ENCODE measurements at regions not wholly inside any gene's neighbourhood (a gene's known extent, or its start where the extent isn't known, plus 50 kb on each side); places are given as distances from the start of the nearest gene placed in this dataset.

DNA sequence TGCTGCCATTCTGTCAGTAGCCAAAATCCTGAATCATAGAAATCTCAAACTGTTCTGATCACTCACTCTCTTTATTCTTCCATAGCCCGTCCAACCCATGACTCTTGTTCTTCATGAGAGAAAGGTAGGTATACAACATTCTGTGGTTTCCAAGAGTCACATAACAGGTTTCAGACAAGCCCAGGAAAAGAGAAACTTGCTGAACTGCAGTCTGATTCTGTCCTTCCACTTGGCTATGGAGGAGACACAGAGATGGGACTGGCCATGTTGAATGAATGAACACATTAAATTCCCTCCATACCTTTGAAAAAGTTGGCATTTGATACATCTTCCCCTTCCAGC lies 880.2 kb upstream of the CELF4 start:
- no peak for DNase-seq
- no peaks in the 10 kb centered on the region for H3K9me3 ChIP-seq (ENCODE audit: low read length)

DNA sequence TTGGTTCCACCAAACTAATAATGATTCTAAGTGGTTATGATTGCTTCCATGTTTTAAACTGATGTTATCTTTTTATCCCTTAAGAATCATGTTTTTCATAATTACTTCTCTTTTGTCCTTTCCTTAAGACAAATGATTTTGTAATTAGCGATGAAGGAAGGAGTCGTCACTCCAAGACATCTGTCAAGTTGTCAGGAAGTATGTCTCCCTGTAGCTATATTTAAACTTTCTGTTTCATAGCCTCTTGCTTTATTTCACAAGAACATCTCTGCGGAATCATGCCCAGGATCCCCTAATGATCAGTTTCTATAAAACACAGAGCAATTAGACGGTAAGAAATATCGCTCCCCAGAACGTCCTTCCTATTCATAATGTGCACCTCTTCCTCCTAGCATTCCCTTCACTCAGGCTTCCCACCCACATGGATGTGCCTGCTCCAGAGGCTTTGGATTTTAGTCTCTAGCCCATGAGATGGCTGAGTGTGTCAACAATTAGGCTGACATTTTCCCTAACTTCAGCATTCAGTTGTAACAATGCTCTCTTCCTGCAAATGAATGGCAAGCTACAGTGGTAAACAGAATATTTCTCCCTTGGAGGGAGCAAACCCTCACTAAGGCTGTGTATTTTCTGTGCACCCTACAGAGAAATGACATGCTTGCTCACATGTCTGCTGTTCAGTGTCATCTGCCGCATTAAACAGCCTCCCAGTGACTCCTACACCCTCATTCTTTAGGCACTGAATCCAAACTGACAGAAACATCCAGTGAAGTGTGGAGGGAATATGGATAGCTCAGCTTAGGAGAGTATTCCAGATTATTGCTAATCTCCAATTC lies 879.6 kb upstream of the CELF4 start:
- TF ChIP-seq, protein P1, sequence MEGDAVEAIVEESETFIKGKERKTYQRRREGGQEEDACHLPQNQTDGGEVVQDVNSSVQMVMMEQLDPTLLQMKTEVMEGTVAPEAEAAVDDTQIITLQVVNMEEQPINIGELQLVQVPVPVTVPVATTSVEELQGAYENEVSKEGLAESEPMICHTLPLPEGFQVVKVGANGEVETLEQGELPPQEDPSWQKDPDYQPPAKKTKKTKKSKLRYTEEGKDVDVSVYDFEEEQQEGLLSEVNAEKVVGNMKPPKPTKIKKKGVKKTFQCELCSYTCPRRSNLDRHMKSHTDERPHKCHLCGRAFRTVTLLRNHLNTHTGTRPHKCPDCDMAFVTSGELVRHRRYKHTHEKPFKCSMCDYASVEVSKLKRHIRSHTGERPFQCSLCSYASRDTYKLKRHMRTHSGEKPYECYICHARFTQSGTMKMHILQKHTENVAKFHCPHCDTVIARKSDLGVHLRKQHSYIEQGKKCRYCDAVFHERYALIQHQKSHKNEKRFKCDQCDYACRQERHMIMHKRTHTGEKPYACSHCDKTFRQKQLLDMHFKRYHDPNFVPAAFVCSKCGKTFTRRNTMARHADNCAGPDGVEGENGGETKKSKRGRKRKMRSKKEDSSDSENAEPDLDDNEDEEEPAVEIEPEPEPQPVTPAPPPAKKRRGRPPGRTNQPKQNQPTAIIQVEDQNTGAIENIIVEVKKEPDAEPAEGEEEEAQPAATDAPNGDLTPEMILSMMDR (conservative IDR thresholded peaks at IDR 0.05; ENCODE audit: low read depth, low read length), result no peak
- TF ChIP-seq EZH2 (IDR thresholded peaks at IDR 0.05; ENCODE audit: low read length, unreplicated experiment) (no peak), EZH2phosphoT487 (IDR thresholded peaks at IDR 0.05; ENCODE audit: borderline replicate concordance, low read length) (no peak)
- H3K36me3 ChIP-seq (ENCODE audit: low read depth, low read length), result no peaks in the 10 kb centered on the region
- no peaks in the 10 kb centered on the region for H3K27me3 ChIP-seq (ENCODE audit: low read length)
- no peak overlapping the region for H3K4me2 ChIP-seq (ENCODE audit: low read length)
- BruUV-seq (replicated peaks), result no TSS peak
- H3K79me2 ChIP-seq (ENCODE audit: low read length), result no peaks in the 10 kb centered on the region
- no peaks in the 10 kb centered on the region for H3K9me2 ChIP-seq (replicated peaks; ENCODE audit: low read length)
- intact Hi-C loops (cut with micrococcal nuclease), result no loop called here
- no peaks in the 10 kb centered on the region for H4K20me1 ChIP-seq (ENCODE audit: low read length)
- H3K27ac ChIP-seq (ENCODE audit: low read length), result no peak overlapping the region
- no peaks in the 10 kb centered on the region for H3K4me1 ChIP-seq (ENCODE audit: insufficient read depth, low read length)
- ATAC-seq (no peak), DNase-seq (no peak)
- no peaks in the 10 kb centered on the region for H3F3A ChIP-seq (ENCODE audit: low read length, unreplicated experiment)
- ChIA-PET CTCF (no interaction called here), POLR2A (ENCODE audit: unreplicated experiment) (no interaction called here)
- no peak overlapping the region for H3K4me3 ChIP-seq (ENCODE audit: low read length)
- H2AFZ ChIP-seq (ENCODE audit: low read length), result no peak overlapping the region
- H3K9me3 ChIP-seq (ENCODE audit: low read length), result no peaks in the 10 kb centered on the region
- H3K9ac ChIP-seq (ENCODE audit: low read length), result no peak overlapping the region

More for the DNA sequence above, 880.2 kb upstream of the CELF4 start:
- intact Hi-C loops (cut with micrococcal nuclease), result no loop called here
- no TSS peak for BruUV-seq (replicated peaks)
- Histone ChIP-seq H3F3A (ENCODE audit: low read length, unreplicated experiment) (no peaks in the 10 kb centered on the region), H2AFZ (ENCODE audit: low read length) (no peak overlapping the region), H3K79me2 (ENCODE audit: low read length) (no peaks in the 10 kb centered on the region), H3K4me2 (ENCODE audit: low read length) (no peak overlapping the region), H3K27me3 (ENCODE audit: low read length) (no peaks in the 10 kb centered on the region), H3K27ac (ENCODE audit: low read length) (no peak overlapping the region), H3K4me3 (ENCODE audit: low read length) (no peak overlapping the region), H3K36me3 (ENCODE audit: low read depth, low read length) (no peaks in the 10 kb centered on the region), H4K20me1 (ENCODE audit: low read length) (no peaks in the 10 kb centered on the region), H3K9ac (ENCODE audit: low read length) (no peak overlapping the region), H3K9me2 (replicated peaks; ENCODE audit: low read length) (no peaks in the 10 kb centered on the region), H3K4me1 (ENCODE audit: insufficient read depth, low read length) (no peaks in the 10 kb centered on the region)
- no peak for ATAC-seq
- POLR2A ChIA-PET (ENCODE audit: unreplicated experiment), result no interaction called here
- TF ChIP-seq EZH2 (IDR thresholded peaks at IDR 0.05; ENCODE audit: low read length, unreplicated experiment) (no peak), EZH2phosphoT487 (IDR thresholded peaks at IDR 0.05; ENCODE audit: borderline replicate concordance, low read length) (no peak)
- TF ChIP-seq, protein P1 (conservative IDR thresholded peaks at IDR 0.05; ENCODE audit: low read depth, low read length), result no peak
- CTCF ChIA-PET, result no interaction called here

DNA sequence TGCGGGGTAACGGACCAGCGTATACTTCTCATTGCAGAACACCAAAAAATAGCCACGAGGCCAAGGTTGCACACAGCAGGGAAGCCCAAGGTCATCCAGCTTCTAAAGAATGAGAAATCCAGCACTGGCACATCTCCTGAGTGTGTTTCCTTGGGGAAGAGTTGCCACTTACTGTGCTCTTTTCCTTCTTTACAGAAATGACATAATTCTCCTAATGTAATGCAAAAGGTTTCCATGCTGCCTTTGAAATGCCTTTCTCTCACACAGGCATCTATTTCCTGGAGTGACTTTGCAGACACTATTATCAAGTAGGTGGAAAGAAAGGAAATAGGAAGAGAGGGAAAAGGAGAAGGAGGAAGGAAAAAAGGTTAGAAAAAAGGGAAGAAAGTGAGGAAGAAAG lies 862.1 kb upstream of the CELF4 start:
- POLR2A ChIA-PET (ENCODE audit: unreplicated experiment), result no interaction called here

More for the DNA sequence above, 862.1 kb upstream of the CELF4 start:
- Histone ChIP-seq H3K4me1 (ENCODE audit: insufficient read depth, low read length) (no peaks in the 10 kb centered on the region), H3K27ac (ENCODE audit: low read length) (no peak overlapping the region), H4K20me1 (ENCODE audit: low read length) (no peaks in the 10 kb centered on the region), H3K9me3 (ENCODE audit: low read length) (no peaks in the 10 kb centered on the region), H3K36me3 (ENCODE audit: low read depth, low read length) (no peaks in the 10 kb centered on the region), H2AFZ (ENCODE audit: low read length) (no peak overlapping the region), H3K9ac (ENCODE audit: low read length) (no peak overlapping the region), H3K27me3 (ENCODE audit: low read length) (no peaks in the 10 kb centered on the region), H3F3A (ENCODE audit: low read length, unreplicated experiment) (no peaks in the 10 kb centered on the region), H3K4me2 (ENCODE audit: low read length) (no peak overlapping the region), H3K4me3 (ENCODE audit: low read length) (no peak overlapping the region), H3K9me2 (replicated peaks; ENCODE audit: low read length) (no peaks in the 10 kb centered on the region), H3K79me2 (ENCODE audit: low read length) (no peaks in the 10 kb centered on the region)
- ATAC-seq, result no peak
- no TSS peak for BruUV-seq (replicated peaks)
- DNase-seq, result no peak
- intact Hi-C loops (cut with micrococcal nuclease), result no loop called here
- TF ChIP-seq EZH2phosphoT487 (IDR thresholded peaks at IDR 0.05; ENCODE audit: borderline replicate concordance, low read length) (no peak), EZH2 (IDR thresholded peaks at IDR 0.05; ENCODE audit: low read length, unreplicated experiment) (no peak)
- TF ChIP-seq, protein P1 (conservative IDR thresholded peaks at IDR 0.05; ENCODE audit: low read depth, low read length), result no peak
- CTCF ChIA-PET, result no interaction called here
